ENCODE measurements at regions not wholly inside any gene's neighbourhood (a gene's known extent, or its start where the extent isn't known, plus 50 kb on each side); places are given as distances from the start of the nearest gene placed in this dataset.
"Not testable (repeated sequence)": the region's sequence is repeated elsewhere in the genome, so short reads cannot be mapped to it uniquely, and the experiment has no call there.

- not testable (repeated sequence) for DNase-seq
These were observed 954.5 kb upstream of the ADAMTS5 start for GRCh38 chr21:27921421-27921820.

GRCh38 chr21:27917966-27918365 is 951.1 kb upstream of the ADAMTS5 start:
- not testable (repeated sequence) for DNase-seq

- DNase-seq, result not testable (repeated sequence)
These were observed 949.4 kb upstream of the ADAMTS5 start for GRCh38 chr21:27916326-27916725.

GRCh38 chr21:27912133-27912532 is 945.2 kb upstream of the ADAMTS5 start:
- DNase-seq, result not testable (repeated sequence)

- not testable (repeated sequence) for DNase-seq
These were observed 942.6 kb upstream of the ADAMTS5 start for GRCh38 chr21:27909487-27909886.

- DNase-seq, result not testable (repeated sequence)
These were observed 941.9 kb upstream of the ADAMTS5 start for GRCh38 chr21:27908816-27909215.

GRCh38 chr21:27902904-27903303 is 936.0 kb upstream of the ADAMTS5 start:
- not testable (repeated sequence) for DNase-seq

- not testable (repeated sequence) for DNase-seq
These were observed 926.7 kb upstream of the ADAMTS5 start for GRCh38 chr21:27893619-27894018.

GRCh38 chr21:27891495-27891894 is 924.6 kb upstream of the ADAMTS5 start:
- not testable (repeated sequence) for DNase-seq

- DNase-seq, result not testable (repeated sequence)
These were observed 921.0 kb upstream of the ADAMTS5 start for GRCh38 chr21:27887808-27888455.

- no peak for DNase-seq
These were observed 918.4 kb upstream of the ADAMTS5 start for GRCh38 chr21:27885296-27885711.

- DNase-seq, result not testable (repeated sequence)
These were observed 914.4 kb upstream of the ADAMTS5 start for GRCh38 chr21:27881331-27881730.

- DNase-seq, result not testable (repeated sequence)
These were observed 905.5 kb upstream of the ADAMTS5 start for GRCh38 chr21:27872411-27872810.

- DNase-seq, result not testable (repeated sequence)
These were observed 903.9 kb upstream of the ADAMTS5 start for GRCh38 chr21:27870755-27871154.

- DNase-seq, result not testable (repeated sequence)
These were observed 893.5 kb upstream of the ADAMTS5 start for GRCh38 chr21:27860314-27860955.

- DNase-seq, result not testable (repeated sequence)
These were observed 891.4 kb upstream of the ADAMTS5 start for GRCh38 chr21:27858053-27858825.

GRCh38 chr21:27856988-27857387 is 890.1 kb upstream of the ADAMTS5 start:
- not testable (repeated sequence) for DNase-seq

GRCh38 chr21:27841084-27841672 is 874.3 kb upstream of the ADAMTS5 start:
- DNase-seq, result no peak

GRCh38 chr21:27840262-27840661 is 873.4 kb upstream of the ADAMTS5 start:
- DNase-seq, result no peak

- DNase-seq, result no peak
These were observed 872.7 kb upstream of the ADAMTS5 start for GRCh38 chr21:27839512-27840115.

- DNase-seq, result no peak
These were observed 871.7 kb upstream of the ADAMTS5 start for GRCh38 chr21:27838573-27838972.

GRCh38 chr21:27837936-27838335 is 871.0 kb upstream of the ADAMTS5 start:
- no peak for DNase-seq

GRCh38 chr21:27833298-27833697 is 866.4 kb upstream of the ADAMTS5 start:
- DNase-seq, result no peak

Data from CD4-positive, alpha-beta T cell treated with Interleukin-12 subunit alpha and Interleukin-12 subunit beta, for 1 hour (primary cell).